DOHH2 (cell line): ENCODE measurements at regions not wholly inside any gene's neighbourhood (a gene's known extent, or its start where the extent isn't known, plus 50 kb on each side); places are given as distances from the start of the nearest gene placed in this dataset.

Experiments
- EZH2phosphoT487 ChIP-seq: fragments of 200-600 bp; sonication (generic); IDR thresholded peaks from 2 replicates; pipeline ENCODE4 v1.6.1; 2017; ENCODE audit warnings: borderline replicate concordance, mild to moderate bottlenecking, antibody characterized with exemption, low read length, moderate library complexity, mixed read lengths
- TF ChIP-seq, protein P1 (sequence below): fragments of 200-600 bp; sonication (generic); IDR thresholded peaks from one replicate; pipeline ENCODE4 v1.5.1; 2014; ENCODE audit warnings: antibody characterized with exemption, mild to moderate bottlenecking, low read depth, low read length; ENCODE audit not compliant: poor library complexity, severe bottlenecking

DNA sequence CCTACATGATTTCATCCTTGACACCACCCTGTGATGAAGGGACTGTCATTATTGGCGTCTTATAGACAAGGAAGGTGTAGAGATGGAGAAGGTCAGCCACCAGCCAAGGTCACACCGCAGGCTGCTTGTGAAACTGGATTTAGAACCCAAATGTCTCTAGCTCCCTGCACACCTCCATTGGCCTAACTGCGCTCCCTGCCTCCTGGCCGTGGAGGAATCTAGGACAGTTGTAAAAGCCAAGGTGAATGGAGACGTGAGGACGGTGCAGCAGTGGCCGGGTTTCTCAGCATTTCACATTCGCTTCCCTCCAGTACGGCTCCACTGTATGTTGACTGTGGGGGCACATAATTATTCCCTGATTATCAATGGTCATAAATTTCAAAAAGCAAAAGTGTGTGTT lies 119.9 kb downstream of the NSG2 start:
- TF ChIP-seq, protein P1, sequence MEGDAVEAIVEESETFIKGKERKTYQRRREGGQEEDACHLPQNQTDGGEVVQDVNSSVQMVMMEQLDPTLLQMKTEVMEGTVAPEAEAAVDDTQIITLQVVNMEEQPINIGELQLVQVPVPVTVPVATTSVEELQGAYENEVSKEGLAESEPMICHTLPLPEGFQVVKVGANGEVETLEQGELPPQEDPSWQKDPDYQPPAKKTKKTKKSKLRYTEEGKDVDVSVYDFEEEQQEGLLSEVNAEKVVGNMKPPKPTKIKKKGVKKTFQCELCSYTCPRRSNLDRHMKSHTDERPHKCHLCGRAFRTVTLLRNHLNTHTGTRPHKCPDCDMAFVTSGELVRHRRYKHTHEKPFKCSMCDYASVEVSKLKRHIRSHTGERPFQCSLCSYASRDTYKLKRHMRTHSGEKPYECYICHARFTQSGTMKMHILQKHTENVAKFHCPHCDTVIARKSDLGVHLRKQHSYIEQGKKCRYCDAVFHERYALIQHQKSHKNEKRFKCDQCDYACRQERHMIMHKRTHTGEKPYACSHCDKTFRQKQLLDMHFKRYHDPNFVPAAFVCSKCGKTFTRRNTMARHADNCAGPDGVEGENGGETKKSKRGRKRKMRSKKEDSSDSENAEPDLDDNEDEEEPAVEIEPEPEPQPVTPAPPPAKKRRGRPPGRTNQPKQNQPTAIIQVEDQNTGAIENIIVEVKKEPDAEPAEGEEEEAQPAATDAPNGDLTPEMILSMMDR, result no peak
- no peak for TF ChIP-seq EZH2phosphoT487
